ENCODE measurements at regions not wholly inside any gene's neighbourhood (a gene's known extent, or its start where the extent isn't known, plus 50 kb on each side); places are given as distances from the start of the nearest gene placed in this dataset.

DNA sequence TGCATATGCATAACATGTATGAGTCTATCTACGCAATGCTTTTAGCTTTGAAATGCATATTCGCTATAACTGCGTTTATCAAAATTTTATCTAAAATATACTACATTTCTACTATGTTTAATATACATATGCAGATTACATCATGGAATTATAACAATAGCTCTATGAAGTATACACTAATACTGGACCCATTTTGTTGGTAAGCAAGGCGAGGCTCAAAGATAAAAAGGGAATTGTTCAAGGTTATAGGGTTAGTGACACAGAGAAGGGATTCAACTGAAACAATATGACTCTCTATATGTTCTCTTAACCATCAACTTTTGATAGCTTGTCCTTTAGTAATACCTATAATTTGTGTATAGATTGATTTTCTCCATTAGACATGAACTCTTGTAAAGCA is 60.9 kb upstream of the SMIM36 start:
- Histone ChIP-seq H3K9ac (ENCODE audit: insufficient read length) (no peak overlapping the region), H3K27ac (no peak overlapping the region), H3K4me3 (no peak overlapping the region), H3K9me3 (ENCODE audit: low read depth, low read length) (no peaks in the 10 kb centered on the region), H3K36me3 (ENCODE audit: insufficient read depth, low read length) (no peaks in the 10 kb centered on the region)
- TF ChIP-seq POLR2AphosphoS5 (IDR thresholded peaks at IDR 0.05; ENCODE audit: borderline replicate concordance, low read depth, low read length) (no peak), EZH2 (IDR thresholded peaks at IDR 0.05) (no peak), FOXP2 (optimal IDR thresholded peaks at IDR 0.05; ENCODE audit: control extremely low read depth, extremely low read length, insufficient read depth) (no peak)
- DNase-seq (ENCODE audit: low read depth, low spot score): no peak

DNA sequence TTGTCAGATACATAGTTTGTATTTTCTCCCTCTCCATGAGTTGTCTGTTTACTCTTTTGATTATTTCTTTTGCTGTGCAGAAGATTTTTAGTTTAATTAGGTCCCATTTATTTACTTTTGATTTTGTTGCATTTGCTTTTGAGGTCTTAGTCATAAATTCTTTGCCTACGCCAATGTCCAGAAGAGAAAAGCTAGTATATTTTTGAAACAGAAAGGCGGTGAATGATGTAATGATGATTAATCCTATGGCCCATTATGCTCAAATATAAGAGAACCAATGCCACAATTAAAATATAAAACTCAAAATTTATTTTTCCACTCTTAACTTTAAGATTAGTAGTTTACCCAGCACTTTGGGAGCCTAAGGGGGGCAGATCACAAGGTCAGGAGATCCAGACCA is 59.8 kb upstream of the SMIM36 start:
- Histone ChIP-seq H3K9ac (ENCODE audit: insufficient read length) (no peak overlapping the region), H3K36me3 (ENCODE audit: insufficient read depth, low read length) (no peaks in the 10 kb centered on the region), H3K4me3 (no peak overlapping the region), H3K27ac (no peak overlapping the region), H3K9me3 (ENCODE audit: low read depth, low read length) (no peaks in the 10 kb centered on the region)
- DNase-seq (ENCODE audit: low read depth, low spot score): no peak
- TF ChIP-seq EZH2 (IDR thresholded peaks at IDR 0.05): no peak
- TF ChIP-seq FOXP2 (optimal IDR thresholded peaks at IDR 0.05; ENCODE audit: control extremely low read depth, extremely low read length, insufficient read depth): no peak
- TF ChIP-seq POLR2AphosphoS5 (IDR thresholded peaks at IDR 0.05; ENCODE audit: borderline replicate concordance, low read depth, low read length): no peak

- Histone ChIP-seq H3K36me3 (ENCODE audit: insufficient read depth, low read length) (no peaks in the 10 kb centered on the region), H3K27ac (no peak overlapping the region), H3K9me3 (ENCODE audit: low read depth, low read length) (no peaks in the 10 kb centered on the region), H3K9ac (ENCODE audit: insufficient read length) (no peak overlapping the region), H3K4me3 (no peak overlapping the region)
- TF ChIP-seq EZH2 (IDR thresholded peaks at IDR 0.05) (no peak), FOXP2 (optimal IDR thresholded peaks at IDR 0.05; ENCODE audit: control extremely low read depth, extremely low read length, insufficient read depth) (no peak), POLR2AphosphoS5 (IDR thresholded peaks at IDR 0.05; ENCODE audit: borderline replicate concordance, low read depth, low read length) (no peak)
- no peak for DNase-seq (ENCODE audit: low read depth, low spot score)
Measured at GRCh38 chr17:55570391-55570790, 59.1 kb upstream of the SMIM36 start.

- Histone ChIP-seq H3K36me3 (ENCODE audit: insufficient read depth, low read length) (no peaks in the 10 kb centered on the region), H3K27ac (no peak overlapping the region), H3K9ac (ENCODE audit: insufficient read length) (no peak overlapping the region), H3K4me3 (no peak overlapping the region), H3K9me3 (ENCODE audit: low read depth, low read length) (no peaks in the 10 kb centered on the region)
- no peak for TF ChIP-seq POLR2AphosphoS5 (IDR thresholded peaks at IDR 0.05; ENCODE audit: borderline replicate concordance, low read depth, low read length)
- TF ChIP-seq FOXP2 (optimal IDR thresholded peaks at IDR 0.05; ENCODE audit: control extremely low read depth, extremely low read length, insufficient read depth): no peak
- TF ChIP-seq EZH2 (IDR thresholded peaks at IDR 0.05): no peak
- no peak for DNase-seq (ENCODE audit: low read depth, low spot score)
Measured at GRCh38 chr17:55567240-55568214, 56.3 kb upstream of the SMIM36 start.

DNA sequence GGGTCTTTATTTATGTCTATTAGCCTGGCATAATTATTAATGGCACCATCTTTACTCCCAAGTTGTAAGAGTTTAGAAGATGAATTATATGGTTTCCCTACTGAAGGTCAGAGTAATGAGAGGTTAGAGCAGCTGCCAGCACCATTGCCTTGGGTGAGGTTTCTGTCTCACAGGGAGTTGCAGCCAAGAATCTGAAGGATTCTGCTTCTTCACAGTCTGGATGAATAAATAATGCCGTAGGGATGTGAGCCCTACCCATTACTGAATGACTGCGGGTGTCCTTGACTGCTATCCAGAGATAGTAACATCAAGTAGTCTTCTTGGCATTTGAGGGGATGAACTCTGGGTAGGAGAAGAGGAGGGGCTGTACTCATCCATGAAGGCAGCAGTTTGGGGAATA is 52.8 kb upstream of the SMIM36 start:
- H3K36me3 ChIP-seq (ENCODE audit: insufficient read depth, low read length): no peaks in the 10 kb centered on the region
- H3K4me3 ChIP-seq: no peak overlapping the region
- no peaks in the 10 kb centered on the region for H3K9me3 ChIP-seq (ENCODE audit: low read depth, low read length)
- DNase-seq (ENCODE audit: low read depth, low spot score): no peak
- H3K9ac ChIP-seq (ENCODE audit: insufficient read length): no peak overlapping the region
- no peak overlapping the region for H3K27ac ChIP-seq
- TF ChIP-seq FOXP2 (optimal IDR thresholded peaks at IDR 0.05; ENCODE audit: control extremely low read depth, extremely low read length, insufficient read depth) (no peak), EZH2 (IDR thresholded peaks at IDR 0.05) (no peak), POLR2AphosphoS5 (IDR thresholded peaks at IDR 0.05; ENCODE audit: borderline replicate concordance, low read depth, low read length) (no peak)

- Histone ChIP-seq H3K36me3 (ENCODE audit: insufficient read depth, low read length) (no peaks in the 10 kb centered on the region), H3K9ac (ENCODE audit: insufficient read length) (no peak overlapping the region), H3K9me3 (ENCODE audit: low read depth, low read length) (no peaks in the 10 kb centered on the region), H3K27ac (no peak overlapping the region), H3K4me3 (no peak overlapping the region)
- no peak for DNase-seq (ENCODE audit: low read depth, low spot score)
- TF ChIP-seq FOXP2 (optimal IDR thresholded peaks at IDR 0.05; ENCODE audit: control extremely low read depth, extremely low read length, insufficient read depth) (no peak), EZH2 (IDR thresholded peaks at IDR 0.05) (no peak)
Measured at GRCh38 chr17:55563363-55563762, 52.1 kb upstream of the SMIM36 start.

DNA sequence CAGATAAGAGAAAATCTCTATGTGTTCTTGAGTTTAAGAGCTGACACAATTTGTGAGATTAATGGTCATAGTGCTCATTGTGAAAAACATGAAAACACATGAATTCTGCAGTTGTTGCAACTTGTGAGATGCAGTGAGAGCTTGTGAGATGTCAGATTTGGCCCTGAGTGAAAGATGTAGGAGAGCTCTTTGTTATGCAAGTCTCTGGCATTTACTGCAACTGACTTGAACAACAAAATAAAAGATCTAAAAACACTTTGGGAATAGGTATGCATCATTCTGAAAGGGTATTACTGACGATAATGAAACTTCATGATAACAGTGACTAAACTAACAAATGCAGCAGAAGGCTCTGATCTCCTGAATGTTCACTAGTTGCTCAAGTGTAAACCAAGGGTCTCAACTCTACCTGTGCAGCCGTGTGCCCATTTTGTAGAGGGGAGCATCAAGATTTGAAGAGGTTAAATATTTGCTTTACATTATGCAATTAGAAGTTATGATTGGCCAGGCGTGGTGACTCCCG is 50.8 kb upstream of the SMIM36 start:
- Histone ChIP-seq H3K27ac (no peak overlapping the region), H3K4me3 (no peak overlapping the region), H3K9me3 (ENCODE audit: low read depth, low read length) (no peaks in the 10 kb centered on the region), H3K36me3 (ENCODE audit: insufficient read depth, low read length) (no peaks in the 10 kb centered on the region), H3K9ac (ENCODE audit: insufficient read length) (no peak overlapping the region)
- no peak for DNase-seq (ENCODE audit: low read depth, low spot score)
- TF ChIP-seq EZH2 (IDR thresholded peaks at IDR 0.05): no peak
- TF ChIP-seq POLR2AphosphoS5 (IDR thresholded peaks at IDR 0.05; ENCODE audit: borderline replicate concordance, low read depth, low read length): no peak
- no peak for TF ChIP-seq FOXP2 (optimal IDR thresholded peaks at IDR 0.05; ENCODE audit: control extremely low read depth, extremely low read length, insufficient read depth)

GRCh38 chr17:55561316-55561972 is 50.2 kb upstream of the SMIM36 start:
- Histone ChIP-seq H3K4me3 (no peak overlapping the region), H3K27ac (no peak overlapping the region), H3K36me3 (ENCODE audit: insufficient read depth, low read length) (no peaks in the 10 kb centered on the region), H3K9ac (ENCODE audit: insufficient read length) (no peak overlapping the region), H3K9me3 (ENCODE audit: low read depth, low read length) (no peaks in the 10 kb centered on the region)
- no peak for DNase-seq (ENCODE audit: low read depth, low spot score)
- no peak for TF ChIP-seq EZH2 (IDR thresholded peaks at IDR 0.05)
- TF ChIP-seq FOXP2 (optimal IDR thresholded peaks at IDR 0.05; ENCODE audit: control extremely low read depth, extremely low read length, insufficient read depth): no peak
